Loucy (cell line): ENCODE measurements at regions not wholly inside any gene's neighbourhood (a gene's known extent, or its start where the extent isn't known, plus 50 kb on each side); places are given as distances from the start of the nearest gene placed in this dataset.

ENCODE experiments used
- CTCF ChIP-seq: fragments of 200-600 bp; sonication (generic); conservative IDR thresholded peaks from 2 replicates; pipeline ENCODE4 v1.5.1; 2014; ENCODE audit warnings: mild to moderate bottlenecking, antibody characterized with exemption, low read length
- EZH2phosphoT487 ChIP-seq: fragments of 200-600 bp; IDR thresholded peaks from 2 replicates; pipeline ENCODE4 v1.6.1; 2018; ENCODE audit warnings: antibody characterized with exemption, mild to moderate bottlenecking, moderate library complexity, borderline replicate concordance

DNA sequence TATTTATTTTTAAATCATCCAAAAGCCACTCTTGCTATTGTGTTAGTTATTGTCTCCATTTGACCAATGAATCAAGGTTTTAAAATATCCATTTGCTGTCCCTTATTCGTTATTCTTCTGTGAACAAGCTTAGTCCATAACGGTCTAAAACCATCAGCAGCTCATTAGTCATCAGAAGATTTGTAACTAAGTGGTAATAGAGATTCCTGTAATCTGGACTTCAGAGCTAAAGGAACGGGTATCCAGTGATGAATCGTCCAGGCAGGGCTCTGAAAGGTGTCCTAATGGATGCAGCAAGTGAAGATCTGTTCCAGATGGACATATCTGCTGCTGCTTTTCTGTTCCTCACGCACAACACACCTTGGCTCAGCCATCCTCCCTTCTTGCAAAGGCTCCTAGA lies 362.7 kb upstream of the CFAP20DC start:
- TF ChIP-seq CTCF (no peak), EZH2phosphoT487 (no peak)
